Thyroid gland (tissue), 4 donors: ENCODE measurements at regions not wholly inside any gene's neighbourhood (a gene's known extent, or its start where the extent isn't known, plus 50 kb on each side); places are given as distances from the start of the nearest gene placed in this dataset.

Experiments
- CTCF ChIP-seq, 6 experiments: fragments of 200-600 bp in 3 of 6; fragments of 450-650 bp in 3 of 6; sonication (generic) in 3 of 6; IDR thresholded peaks; one replicate each; pipeline ENCODE4 v1.5.1; 2016 to 2019; ENCODE audit warnings: antibody characterized with exemption in 6 of 6, mild to moderate bottlenecking in 2 of 6, inconsistent platforms in 1 of 6, moderate library complexity in 1 of 6
- POLR2A ChIP-seq, 2 donors: fragments of 450-650 bp; IDR thresholded peaks; one replicate each; pipeline ENCODE4 v1.6.1; 2017; ENCODE audit warnings: antibody characterized with exemption in 2 of 2, mild to moderate bottlenecking in 2 of 2, moderate library complexity in 1 of 2

- TF ChIP-seq CTCF (IDR thresholded peaks at IDR 0.05): no peak
- TF ChIP-seq POLR2A (IDR thresholded peaks at IDR 0.05): no peak
These were observed 302.6 kb downstream of the COG6 start for GRCh38 chr13:39957868-39958677.
